HT-29 (cell line): ENCODE measurements at regions not wholly inside any gene's neighbourhood (a gene's known extent, or its start where the extent isn't known, plus 50 kb on each side); places are given as distances from the start of the nearest gene placed in this dataset.
A peak's percentile ranks its signal among the peaks of the same experiment; 100 is the strongest.

Experiments used
- DNase-seq: peaks from one replicate; pipeline ENCODE4 v3.0.0-alpha.2; 2015; ENCODE audit warnings: low spot score

DNA sequence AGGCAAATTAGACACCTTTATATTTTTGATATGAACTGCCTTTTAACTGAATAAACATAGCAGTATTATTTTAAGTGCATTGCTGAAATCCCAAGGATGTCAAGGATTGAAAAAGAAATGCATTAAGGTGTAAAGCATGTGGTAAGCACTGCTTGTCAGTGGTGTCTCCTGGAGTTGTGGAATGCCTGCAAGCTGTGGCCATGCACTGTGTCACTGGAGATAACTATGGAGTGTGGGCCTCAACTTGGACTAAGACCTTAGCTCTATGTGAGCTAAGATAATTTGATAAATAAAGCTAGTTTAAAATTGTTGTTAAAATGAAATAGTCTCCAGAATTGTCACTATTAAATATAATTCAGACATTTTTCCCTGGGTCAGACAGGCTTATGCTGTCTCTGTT lies 156.6 kb upstream of the OPRM1 start:
- DNase-seq, result no peak

DNA sequence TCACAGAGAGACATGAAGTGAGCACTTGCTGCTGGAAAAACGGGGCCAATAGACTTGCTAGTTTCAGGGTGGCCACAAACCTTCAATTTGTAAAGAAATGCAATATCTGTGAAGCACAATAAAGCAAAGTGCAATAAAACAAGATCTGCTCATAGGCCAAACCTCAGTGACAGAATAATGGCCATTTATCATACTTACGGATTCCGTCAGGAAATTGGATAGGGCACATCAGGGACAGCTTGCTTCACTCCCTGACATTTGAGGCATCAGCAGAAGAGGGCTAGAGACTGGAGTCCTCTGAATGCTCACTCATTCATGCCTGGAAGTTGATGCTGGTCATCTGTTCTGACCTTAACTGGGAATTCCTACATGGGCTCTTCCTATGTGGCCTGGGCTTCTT lies 165.5 kb upstream of the OPRM1 start:
- DNase-seq, result no peak

GRCh38 chr6:153872946-153873345 lies 166.1 kb upstream of the OPRM1 start:
- no peak for DNase-seq

- DNase-seq, result no peak
These were observed 176.1 kb upstream of the OPRM1 start for GRCh38 chr6:153862927-153863326.

- DNase-seq, result no peak
These were observed 176.9 kb upstream of the OPRM1 start for GRCh38 chr6:153862139-153862538.

DNA sequence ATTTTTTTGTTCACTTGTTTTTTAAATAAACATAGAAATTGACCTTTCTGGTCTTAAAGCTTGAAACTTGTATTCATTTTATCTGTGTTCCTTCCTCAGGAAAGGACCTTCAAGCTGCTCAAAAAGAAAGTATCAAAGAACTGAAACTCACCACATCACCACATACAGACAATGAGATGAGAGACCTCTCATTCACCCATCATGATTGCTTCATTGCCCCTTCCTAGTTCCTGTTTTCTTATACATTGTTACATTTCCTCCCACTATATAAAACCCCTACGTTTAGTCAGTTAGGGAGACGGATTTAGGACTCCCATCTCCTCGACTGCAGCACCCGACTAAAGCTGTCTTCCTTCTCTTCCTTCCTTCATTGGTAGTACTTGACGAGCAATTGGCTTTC lies 180.5 kb upstream of the OPRM1 start:
- DNase-seq, result no peak

- no peak for DNase-seq
These were observed 182.1 kb upstream of the OPRM1 start for GRCh38 chr6:153856929-153857376.

DNA sequence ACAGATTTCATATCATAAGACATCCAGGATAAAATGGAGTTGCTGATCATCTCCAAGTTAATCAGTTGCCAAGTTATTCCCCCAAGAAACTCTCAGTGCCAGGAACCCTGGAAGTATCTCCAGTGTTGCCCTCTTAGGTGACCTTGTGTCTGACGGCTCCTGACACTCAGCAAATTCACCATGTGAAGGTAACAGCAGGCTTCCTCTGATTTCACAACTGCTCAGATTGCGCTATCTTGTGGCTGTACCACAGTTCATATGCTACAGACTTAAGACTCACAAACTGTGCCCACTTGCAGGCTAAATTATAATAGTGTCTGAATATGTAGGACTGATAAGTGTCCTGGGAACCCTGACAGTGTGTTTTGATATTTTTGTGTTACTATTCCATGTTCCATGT lies 186.6 kb upstream of the OPRM1 start:
- DNase-seq, result no peak

DNA sequence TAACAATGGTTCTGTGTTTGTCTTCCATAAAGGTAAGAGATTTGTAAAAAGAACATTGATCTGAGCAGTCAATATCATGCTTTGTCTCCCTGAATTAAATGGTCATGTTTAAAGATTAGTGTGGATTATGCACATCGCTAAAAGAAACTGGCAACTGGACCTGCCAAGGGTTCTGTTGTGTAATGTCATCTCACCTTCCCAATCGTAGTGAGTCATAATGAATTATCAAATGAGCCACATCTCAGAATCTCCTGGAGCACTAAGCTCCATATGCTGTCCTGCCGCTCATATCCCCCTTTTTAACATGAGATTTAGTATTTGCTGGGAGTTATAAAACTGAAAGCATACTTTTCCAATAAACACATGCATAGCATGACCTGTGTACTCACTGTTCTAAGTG lies 187.0 kb upstream of the OPRM1 start:
- no peak for DNase-seq

- DNase-seq, result no peak
These were observed 189.8 kb upstream of the OPRM1 start for GRCh38 chr6:153849072-153849779.

- DNase-seq, result no peak
These were observed 195.6 kb upstream of the OPRM1 start for GRCh38 chr6:153843420-153843819.

GRCh38 chr6:153842491-153842890 lies 196.5 kb upstream of the OPRM1 start:
- DNase-seq, result no peak

- no peak for DNase-seq
These were observed 198.8 kb upstream of the OPRM1 start for GRCh38 chr6:153840039-153840850.

GRCh38 chr6:153832543-153832942 lies 206.5 kb upstream of the OPRM1 start:
- DNase-seq, result no peak

- DNase-seq, result no peak
These were observed 207.5 kb upstream of the OPRM1 start for GRCh38 chr6:153831350-153832078.

DNA sequence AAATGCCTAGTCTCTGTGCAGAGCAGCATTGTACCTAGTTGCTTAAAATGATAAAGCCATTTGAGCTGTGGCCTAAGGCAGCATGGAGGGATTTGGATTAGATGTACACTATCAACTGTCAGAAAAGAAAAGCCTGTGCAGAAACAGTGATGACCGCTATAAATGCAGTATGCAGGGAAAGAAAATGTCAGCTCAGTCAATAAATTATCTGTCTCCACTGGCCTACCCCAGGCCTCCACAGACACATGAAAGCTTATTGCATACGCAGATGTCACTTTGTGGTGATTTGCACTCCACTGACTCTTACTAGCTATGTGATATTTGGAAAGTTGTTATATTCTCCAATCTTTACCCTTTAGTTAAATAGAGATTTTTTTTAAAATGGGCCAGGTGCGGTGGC lies 221.9 kb upstream of the OPRM1 start:
- DNase-seq, result no peak

- DNase-seq, result peak; percentile 18
These were observed 222.7 kb upstream of the OPRM1 start for GRCh38 chr6:153816366-153816765.

- DNase-seq, result no peak
These were observed 224.9 kb upstream of the OPRM1 start for GRCh38 chr6:153814136-153814535.

- DNase-seq, result no peak
These were observed 234.2 kb upstream of the OPRM1 start for GRCh38 chr6:153804755-153805330.

DNA sequence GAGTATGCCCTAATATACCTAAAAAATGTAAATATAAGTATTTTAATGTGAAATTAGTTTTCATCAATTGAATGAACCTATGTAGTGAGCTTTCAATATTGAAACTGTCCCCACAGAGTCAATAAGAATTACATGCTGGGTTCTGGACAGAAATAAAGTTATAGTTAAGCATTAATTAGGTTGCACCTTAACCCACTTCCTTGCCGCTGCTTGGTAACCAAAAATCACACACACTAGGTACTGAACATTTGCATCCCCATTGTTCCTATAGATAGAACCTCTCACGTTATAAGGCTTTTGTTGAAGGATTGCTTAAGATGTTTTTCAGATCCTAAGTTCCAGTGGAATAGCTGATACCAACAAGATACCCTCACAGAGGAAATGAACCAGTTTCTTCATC lies 237.1 kb upstream of the OPRM1 start:
- no peak for DNase-seq

GRCh38 chr6:153800580-153801188 lies 238.4 kb upstream of the OPRM1 start:
- DNase-seq, result no peak
